ENCODE measurements at regions not wholly inside any gene's neighbourhood (a gene's known extent, or its start where the extent isn't known, plus 50 kb on each side); places are given as distances from the start of the nearest gene placed in this dataset.

- TF ChIP-seq POLR2A (IDR thresholded peaks at IDR 0.05; ENCODE audit: low read depth, low read length) (no peak), POLR2AphosphoS5 (IDR thresholded peaks at IDR 0.05; ENCODE audit: low read depth, low read length) (no peak)
Measured at GRCh38 chr2:152826581-152827279, 108.3 kb downstream of the ARL6IP6 start.
